ENCODE measurements at regions not wholly inside any gene's neighbourhood (a gene's known extent, or its start where the extent isn't known, plus 50 kb on each side); places are given as distances from the start of the nearest gene placed in this dataset.
A peak's percentile ranks its signal among the peaks of the same experiment; 100 is the strongest.

DNA sequence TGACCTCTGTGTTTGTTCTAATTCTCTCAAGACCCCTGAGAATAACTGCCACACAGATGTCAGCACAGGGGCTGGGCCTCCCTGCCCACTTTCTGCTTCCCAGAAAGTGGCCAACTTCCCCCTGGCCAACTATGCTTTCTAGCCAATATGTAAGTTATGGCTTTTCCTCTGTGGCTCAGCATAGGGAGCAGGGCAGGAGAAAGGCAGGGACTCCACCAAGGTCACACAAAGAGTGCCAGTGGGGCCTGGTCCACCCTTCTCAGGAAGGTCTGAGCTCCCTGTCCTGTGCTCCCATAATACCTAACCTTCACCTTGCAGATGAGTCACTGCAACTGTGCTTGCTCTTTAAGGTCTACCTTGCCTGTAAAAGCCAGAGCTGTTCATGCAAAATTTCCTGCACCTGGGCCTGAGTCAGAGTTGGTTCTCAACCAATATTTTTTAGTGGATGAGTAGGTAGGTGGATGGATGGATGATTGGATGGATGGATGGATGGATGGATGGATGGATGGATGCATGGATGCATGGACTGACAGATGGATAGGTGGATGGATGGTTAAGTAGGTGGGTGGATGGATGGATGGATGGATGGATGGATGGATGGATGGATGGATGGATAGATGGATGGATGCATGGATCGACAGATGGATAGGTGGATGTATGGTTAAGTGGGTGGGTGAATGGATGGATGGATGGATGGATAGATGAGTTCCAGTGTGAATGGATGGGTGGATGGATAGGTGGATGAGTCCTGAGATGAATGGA lies 64.2 kb downstream of the DIO3 start:
- H3K36me3 ChIP-seq = no peaks in the 10 kb centered on the region
- DNase-seq = no peak
- no peak overlapping the region for H3K4me3 ChIP-seq
- H3K27me3 ChIP-seq = no peaks in the 10 kb centered on the region
- ATAC-seq = no peak
- H3K27ac ChIP-seq = no peak overlapping the region
- in situ Hi-C loops (cut with MboI; ENCODE audit: low sequenced_read_pairs in 4 of 4) (no loop called here), intact Hi-C loops (cut with DNase I; ENCODE audit: low total_unique reads) (no loop called here)
- H3K4me1 ChIP-seq = peaks cover 6 to 8% of the 10 kb centered on the region in 2 donors
- no peak for TF ChIP-seq CTCF (IDR thresholded peaks at IDR 0.05 in 4 of 5, conservative IDR thresholded peaks at IDR 0.05 in 1 of 5)
- TF ChIP-seq POLR2A (IDR thresholded peaks at IDR 0.05) = no peak
- H3K9me3 ChIP-seq = no peaks in the 10 kb centered on the region

- intact Hi-C loops (cut with DNase I; ENCODE audit: low total_unique reads) = no loop called here
- H3K9me3 ChIP-seq = no peaks in the 10 kb centered on the region
- H3K27me3 ChIP-seq = no peaks in the 10 kb centered on the region
- TF ChIP-seq CTCF (IDR thresholded peaks at IDR 0.05 in 4 of 5, conservative IDR thresholded peaks at IDR 0.05 in 1 of 5) (no peak), POLR2A (IDR thresholded peaks at IDR 0.05) (no peak)
- H3K36me3 ChIP-seq = no peaks in the 10 kb centered on the region
- no peak for ATAC-seq
- in situ Hi-C loops (cut with MboI; ENCODE audit: low sequenced_read_pairs in 4 of 4) = no loop called here
- H3K4me1 ChIP-seq = peaks cover 6 to 8% of the 10 kb centered on the region in 2 donors
- H3K27ac ChIP-seq = no peak overlapping the region
- no peak overlapping the region for H3K4me3 ChIP-seq
- no peak for DNase-seq
Observed at GRCh38 chr14:101626331-101626730, 65.0 kb downstream of the DIO3 start.

GRCh38 chr14:101627915-101628262 lies 66.6 kb downstream of the DIO3 start:
- Histone ChIP-seq H3K36me3 (no peaks in the 10 kb centered on the region), H3K9me3 (no peaks in the 10 kb centered on the region), H3K27ac (no peak overlapping the region), H3K4me3 (peak overlapping the region in 2 of 4 donors; percentile 43 to 48), H3K27me3 (no peaks in the 10 kb centered on the region), H3K4me1 (peaks cover 6 to 8% of the 10 kb centered on the region in 2 donors)
- intact Hi-C loops (cut with DNase I; ENCODE audit: low total_unique reads) = loop anchor here (2.0 kb wide), 2 partner anchors 965 to 1245 kb away; no protein-coding TSS in a partner anchor
- ATAC-seq (no peak), DNase-seq (no peak)
- TF ChIP-seq POLR2A (IDR thresholded peaks at IDR 0.05) = no peak
- no peak for TF ChIP-seq CTCF (IDR thresholded peaks at IDR 0.05 in 4 of 5, conservative IDR thresholded peaks at IDR 0.05 in 1 of 5)
- in situ Hi-C loops (cut with MboI; ENCODE audit: low sequenced_read_pairs in 4 of 4) = no loop called here

DNA sequence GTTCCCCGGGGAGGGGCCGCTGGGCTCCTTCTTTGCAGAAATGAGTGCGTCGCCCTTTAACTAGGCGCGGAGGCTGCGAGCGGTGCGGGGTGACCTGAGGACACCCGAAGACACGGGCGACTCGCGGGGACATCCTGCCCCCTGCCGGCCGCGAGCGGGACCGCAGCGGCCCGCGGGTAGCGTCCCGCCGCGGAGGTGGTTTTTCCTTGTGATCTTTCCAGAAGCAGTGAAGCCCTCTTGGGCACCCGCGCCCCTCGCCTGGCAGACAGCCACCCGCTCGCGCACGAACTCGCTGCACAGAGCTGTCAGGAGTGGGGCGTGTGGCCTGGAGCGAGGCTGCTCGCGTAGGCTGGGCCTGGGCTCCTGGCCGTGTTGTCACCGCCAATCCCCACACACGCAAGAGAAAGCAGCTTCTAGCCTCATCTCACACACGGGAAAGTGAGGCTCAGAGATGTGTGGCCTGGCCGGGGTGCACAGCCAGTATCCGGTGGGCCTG lies 67.2 kb downstream of the DIO3 start:
- peak; percentile 74 to 93 for ATAC-seq
- intact Hi-C loops (cut with DNase I; ENCODE audit: low total_unique reads) = loop anchor here (2.0 kb wide), 2 partner anchors 966 to 1246 kb away; no protein-coding TSS in a partner anchor
- Histone ChIP-seq H3K4me3 (peak overlapping the region; percentile 23 to 48 (median 40)), H3K9me3 (no peaks in the 10 kb centered on the region), H3K27ac (no peak overlapping the region), H3K36me3 (no peaks in the 10 kb centered on the region), H3K4me1 (peaks cover 6 to 8% of the 10 kb centered on the region in 2 donors), H3K27me3 (no peaks in the 10 kb centered on the region)
- peak; percentile 41 to 62 for DNase-seq
- TF ChIP-seq POLR2A (IDR thresholded peaks at IDR 0.05) (no peak), CTCF (IDR thresholded peaks at IDR 0.05 in 4 of 5, conservative IDR thresholded peaks at IDR 0.05 in 1 of 5) (peak; percentile 90 to 99 (median 95))
- in situ Hi-C loops (cut with MboI; ENCODE audit: low sequenced_read_pairs in 4 of 4) = no loop called here

Data from gastrocnemius medialis (tissue), 4 donors.